GM13977 (cell line): ENCODE measurements at regions not wholly inside any gene's neighbourhood (a gene's known extent, or its start where the extent isn't known, plus 50 kb on each side); places are given as distances from the start of the nearest gene placed in this dataset.

Experiments
- DNase-seq: peaks from one replicate; pipeline ENCODE4 v3.0.0; 2012; ENCODE audit warnings: low spot score
- in situ Hi-C: fragments of 300-500 bp; cut with MboI; formaldehyde crosslinking; loops from one replicate; pipeline ENCODE4 v1.12.0; 2022; ENCODE audit warnings: low sequenced_read_pairs, low pct_unique_long_range_greater_than_20kb, mixed read lengths, inconsistent platforms; ENCODE audit not compliant: unreplicated experiment
- TF ChIP-seq, protein P1 (sequence below): IDR thresholded peaks from 2 replicates; pipeline ENCODE4 v1.5.1; 2012; ENCODE audit warnings: mild to moderate bottlenecking, control low read depth; ENCODE audit not compliant: insufficient read depth; ENCODE audit errors: extremely low read depth, missing control alignments

DNA sequence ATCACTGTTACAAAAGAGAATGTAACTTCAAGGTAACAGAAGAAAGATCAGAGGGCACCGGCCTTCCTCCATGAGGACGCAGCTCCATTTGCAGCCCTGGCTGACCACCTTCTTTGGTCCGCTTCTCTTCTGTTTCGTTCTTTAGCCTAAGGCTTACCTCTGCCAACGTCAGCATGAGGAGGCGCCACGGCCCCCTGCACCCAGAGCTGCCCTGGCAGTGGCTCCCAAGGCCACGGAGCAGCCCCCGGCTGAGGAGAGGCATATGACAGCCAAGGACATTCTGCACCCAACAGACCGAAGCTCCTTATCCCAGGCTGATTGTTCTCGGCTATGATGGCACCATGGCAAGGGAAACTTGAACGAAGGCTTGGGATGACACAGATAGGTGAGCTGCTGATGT is 250.3 kb downstream of the TOMM20 start:
- DNase-seq, result no peak
- in situ Hi-C loops, result no loop called here
- TF ChIP-seq, protein P1, sequence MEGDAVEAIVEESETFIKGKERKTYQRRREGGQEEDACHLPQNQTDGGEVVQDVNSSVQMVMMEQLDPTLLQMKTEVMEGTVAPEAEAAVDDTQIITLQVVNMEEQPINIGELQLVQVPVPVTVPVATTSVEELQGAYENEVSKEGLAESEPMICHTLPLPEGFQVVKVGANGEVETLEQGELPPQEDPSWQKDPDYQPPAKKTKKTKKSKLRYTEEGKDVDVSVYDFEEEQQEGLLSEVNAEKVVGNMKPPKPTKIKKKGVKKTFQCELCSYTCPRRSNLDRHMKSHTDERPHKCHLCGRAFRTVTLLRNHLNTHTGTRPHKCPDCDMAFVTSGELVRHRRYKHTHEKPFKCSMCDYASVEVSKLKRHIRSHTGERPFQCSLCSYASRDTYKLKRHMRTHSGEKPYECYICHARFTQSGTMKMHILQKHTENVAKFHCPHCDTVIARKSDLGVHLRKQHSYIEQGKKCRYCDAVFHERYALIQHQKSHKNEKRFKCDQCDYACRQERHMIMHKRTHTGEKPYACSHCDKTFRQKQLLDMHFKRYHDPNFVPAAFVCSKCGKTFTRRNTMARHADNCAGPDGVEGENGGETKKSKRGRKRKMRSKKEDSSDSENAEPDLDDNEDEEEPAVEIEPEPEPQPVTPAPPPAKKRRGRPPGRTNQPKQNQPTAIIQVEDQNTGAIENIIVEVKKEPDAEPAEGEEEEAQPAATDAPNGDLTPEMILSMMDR, result no peak

DNA sequence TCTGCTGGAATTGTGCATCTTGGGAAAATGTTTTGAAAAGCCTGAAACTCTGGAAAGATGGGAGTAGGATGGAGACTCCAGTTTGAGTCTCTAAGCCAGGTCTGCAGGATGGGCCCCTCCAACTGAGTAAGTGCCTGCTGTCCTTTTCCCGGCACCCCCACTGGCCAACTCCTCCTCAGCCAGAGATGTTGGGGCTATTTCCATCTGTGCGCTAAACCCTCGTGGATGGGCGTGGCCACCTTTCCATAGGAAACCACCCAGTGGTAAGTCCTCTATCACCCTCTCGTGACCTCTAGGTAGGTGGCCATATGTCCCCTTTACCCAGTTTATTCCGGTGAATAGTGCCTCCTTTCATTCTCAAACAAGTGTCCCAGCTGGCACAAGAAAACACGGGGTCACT is 250.9 kb downstream of the TOMM20 start:
- in situ Hi-C loops, result no loop called here
- no peak for DNase-seq
- TF ChIP-seq, protein P1, result no peak

DNA sequence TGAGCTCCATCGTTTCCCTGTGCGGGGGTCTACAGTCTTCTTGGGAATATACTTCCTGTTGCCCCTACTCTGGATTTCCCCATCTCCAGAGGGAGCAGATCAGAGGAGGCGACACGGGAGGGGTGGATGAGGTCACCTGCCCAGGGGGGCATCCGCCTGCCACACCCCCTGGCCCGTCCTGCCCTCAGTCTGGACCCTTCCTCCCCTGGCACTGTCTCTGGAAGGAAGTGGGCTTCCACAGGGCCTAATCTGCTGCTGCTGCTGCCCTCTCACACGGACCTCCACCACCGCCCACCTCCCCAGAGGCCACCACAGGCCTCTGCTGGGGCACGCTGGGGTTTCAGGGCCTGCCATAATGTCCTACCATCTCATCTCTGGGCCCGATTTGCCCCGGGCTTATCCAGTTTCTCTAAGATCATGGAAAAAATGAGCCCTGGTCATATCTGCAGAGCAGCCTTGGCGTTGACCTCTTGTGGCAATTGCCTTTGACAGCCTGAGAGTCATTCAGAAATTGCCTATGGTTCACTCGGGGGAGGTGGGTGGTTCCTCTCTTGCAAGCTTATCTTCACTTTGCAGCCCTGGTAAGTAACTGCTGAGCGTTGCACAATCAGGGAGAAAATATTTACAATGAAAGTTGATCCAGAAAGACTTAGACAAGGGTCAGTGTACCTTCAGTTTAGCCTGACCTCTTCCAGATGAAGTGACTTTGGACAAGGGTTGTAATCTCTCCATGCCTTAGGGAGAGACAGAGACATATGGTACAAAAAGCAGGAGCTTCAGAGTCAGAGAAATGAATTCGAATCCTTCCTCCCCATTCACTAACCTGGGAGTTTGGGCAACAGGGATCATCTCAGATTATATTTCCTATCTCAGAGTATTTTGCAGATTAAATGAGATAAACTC is 252.4 kb downstream of the TOMM20 start:
- in situ Hi-C loops, result no loop called here
- TF ChIP-seq, protein P1, result no peak
- peak; percentile 63 for DNase-seq

DNA sequence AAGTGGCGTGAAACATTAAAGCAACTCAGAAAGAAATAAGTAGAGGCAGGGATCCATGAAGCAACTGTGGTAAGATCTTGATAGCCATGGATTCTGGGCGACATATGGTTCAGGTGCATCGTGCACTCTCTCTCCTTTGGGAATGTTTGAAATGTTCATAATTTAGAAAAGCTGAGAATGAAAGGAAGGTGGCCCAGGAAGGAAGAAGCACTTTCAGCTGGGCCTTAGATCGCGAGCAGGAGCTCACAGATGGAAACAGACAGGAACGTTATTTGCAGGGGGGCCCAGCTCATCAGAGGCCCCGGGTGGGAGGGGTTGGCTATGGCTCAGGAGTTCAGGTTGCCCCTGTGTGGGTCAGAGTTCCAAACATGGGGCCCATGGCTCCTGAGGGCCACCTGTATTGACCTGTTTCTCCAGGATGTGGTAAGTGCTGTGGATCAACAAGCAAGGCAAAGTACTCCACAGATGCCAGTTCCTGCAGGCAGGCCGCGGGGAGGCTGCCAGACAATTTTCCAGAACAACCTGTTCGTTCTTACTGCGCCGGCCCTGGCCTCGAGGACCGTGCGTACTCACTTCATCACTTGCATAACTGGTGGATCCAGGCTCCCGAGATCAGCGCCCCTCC is 253.2 kb downstream of the TOMM20 start:
- in situ Hi-C loops, result no loop called here
- TF ChIP-seq, protein P1, result no peak
- DNase-seq, result no peak

DNA sequence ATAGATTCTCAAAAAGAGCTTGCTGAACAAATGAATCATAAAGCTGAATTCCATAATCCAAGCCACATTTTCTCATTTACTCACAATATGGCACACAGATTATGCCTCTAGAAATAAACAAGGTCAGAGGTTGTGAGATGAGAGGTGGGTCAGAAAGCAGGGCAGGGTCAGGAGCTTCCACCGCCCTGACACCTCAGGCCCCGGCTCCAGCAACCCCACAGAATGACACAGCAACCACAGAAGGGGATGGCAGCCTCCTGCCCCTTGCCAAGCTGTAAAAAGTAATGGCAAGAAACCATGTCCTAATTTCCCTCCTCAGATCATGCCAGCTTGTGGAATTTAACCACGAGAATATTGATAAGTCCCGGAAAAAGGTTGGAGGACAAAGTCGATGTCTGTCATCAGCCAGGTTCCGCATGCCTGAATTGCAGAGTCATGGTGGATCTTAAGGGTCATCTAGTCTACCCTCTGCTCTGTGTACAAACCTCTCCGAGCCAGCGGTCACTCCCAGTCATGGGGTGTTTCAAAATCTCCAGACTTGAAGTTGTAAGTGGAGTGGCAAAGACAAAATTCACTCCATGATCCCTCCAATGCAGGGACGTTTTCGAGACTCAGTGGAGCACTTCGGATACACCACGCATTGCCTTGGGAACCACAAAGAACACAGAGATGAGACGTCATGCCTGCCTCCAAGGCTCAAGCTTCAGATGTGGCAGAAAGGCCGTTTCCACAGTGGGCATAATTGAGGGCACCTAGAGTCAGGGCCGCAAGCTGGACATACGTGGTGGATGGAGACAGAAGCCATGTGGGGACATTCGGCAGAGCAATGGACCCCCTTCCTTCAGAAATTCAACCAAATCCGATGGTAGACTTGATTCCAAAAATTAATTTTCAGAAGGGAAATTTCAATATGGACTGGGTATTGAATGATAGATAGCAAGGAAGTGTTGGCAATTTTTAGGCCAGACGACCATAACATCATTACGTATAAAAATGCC is 254.0 kb downstream of the TOMM20 start:
- in situ Hi-C loops, result no loop called here

More for the DNA sequence above, 254.0 kb downstream of the TOMM20 start:
- TF ChIP-seq, protein P1, result no peak
- no peak for DNase-seq
